HG03520 (cell line): ENCODE measurements at regions not wholly inside any gene's neighbourhood (a gene's known extent, or its start where the extent isn't known, plus 50 kb on each side); places are given as distances from the start of the nearest gene placed in this dataset.

Experiments
- ATAC-seq: cut with Tn5 transposase; IDR thresholded peaks from one replicate; pipeline ENCODE4 v1.9.1; 2021; ENCODE audit warnings: mild to moderate bottlenecking, moderate library complexity; ENCODE audit not compliant: unreplicated experiment

GRCh38 chr7:21200503-21200902 is 227.4 kb upstream of the SP4 start:
- no peak for ATAC-seq

GRCh38 chr7:21214657-21215056 is 213.2 kb upstream of the SP4 start:
- ATAC-seq, result no peak

- ATAC-seq, result no peak
Measured at GRCh38 chr7:21215307-21215706, 212.6 kb upstream of the SP4 start.

- no peak for ATAC-seq
Measured at GRCh38 chr7:21217365-21217764, 210.5 kb upstream of the SP4 start.

GRCh38 chr7:21218155-21218554 is 209.7 kb upstream of the SP4 start:
- ATAC-seq, result no peak

GRCh38 chr7:21221130-21221529 is 206.8 kb upstream of the SP4 start:
- no peak for ATAC-seq

- ATAC-seq, result no peak
Measured at GRCh38 chr7:21238400-21239116, 189.3 kb upstream of the SP4 start.

- ATAC-seq, result no peak
Measured at GRCh38 chr7:21243265-21243664, 184.6 kb upstream of the SP4 start.

- ATAC-seq, result no peak
Measured at GRCh38 chr7:21251151-21251800, 176.6 kb upstream of the SP4 start.

GRCh38 chr7:21253740-21254687 is 173.9 kb upstream of the SP4 start:
- ATAC-seq, result peak; percentile 55

GRCh38 chr7:21256310-21256877 is 171.5 kb upstream of the SP4 start:
- no peak for ATAC-seq

- ATAC-seq, result no peak
Measured at GRCh38 chr7:21260939-21261338, 166.9 kb upstream of the SP4 start.

GRCh38 chr7:21261627-21262594 is 166.0 kb upstream of the SP4 start:
- ATAC-seq, result peak; percentile 78

- ATAC-seq, result no peak
Measured at GRCh38 chr7:21269021-21269420, 158.9 kb upstream of the SP4 start.

- no peak for ATAC-seq
Measured at GRCh38 chr7:21276471-21277035, 151.3 kb upstream of the SP4 start.

- no peak for ATAC-seq
Measured at GRCh38 chr7:21278944-21279343, 148.9 kb upstream of the SP4 start.

GRCh38 chr7:21281193-21281592 is 146.7 kb upstream of the SP4 start:
- no peak for ATAC-seq

GRCh38 chr7:21293771-21294170 is 134.1 kb upstream of the SP4 start:
- ATAC-seq, result no peak

- no peak for ATAC-seq
Measured at GRCh38 chr7:21299766-21300165, 128.1 kb upstream of the SP4 start.

GRCh38 chr7:21300692-21301091 is 127.2 kb upstream of the SP4 start:
- no peak for ATAC-seq
